NCI-H1417 treated with DMSO at 0.1 percent for 48 hours (cell line): ENCODE measurements at regions not wholly inside any gene's neighbourhood (a gene's known extent, or its start where the extent isn't known, plus 50 kb on each side); places are given as distances from the start of the nearest gene placed in this dataset.
"Not testable (repeated sequence)": the region's sequence is repeated elsewhere in the genome, so short reads cannot be mapped to it uniquely, and the experiment has no call there.

ENCODE experiments used
- DNase-seq: peaks from one replicate; lab custom pipeline; 2025; lab: John Stamatoyannopoulos, UW

DNA sequence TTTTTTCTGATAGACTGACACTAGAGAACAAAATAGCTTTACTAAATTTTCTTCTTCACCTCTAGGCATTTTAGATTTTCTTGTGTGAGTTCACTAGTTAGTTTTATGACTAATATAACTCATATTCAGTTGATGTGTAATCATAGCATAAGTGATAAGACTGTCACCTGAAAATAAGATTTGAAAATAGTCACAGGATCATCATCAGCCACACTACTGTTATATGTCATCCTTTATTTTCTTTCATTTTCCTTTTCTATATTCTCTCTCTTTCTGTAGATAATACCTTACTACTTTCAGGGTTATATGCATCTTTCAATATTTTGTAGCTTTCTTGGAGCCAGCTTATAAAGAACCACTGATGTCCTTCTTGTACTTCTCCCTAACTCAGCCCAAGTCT, 292.6 kb downstream of the TDRD3 start:
- DNase-seq = no peak

DNA sequence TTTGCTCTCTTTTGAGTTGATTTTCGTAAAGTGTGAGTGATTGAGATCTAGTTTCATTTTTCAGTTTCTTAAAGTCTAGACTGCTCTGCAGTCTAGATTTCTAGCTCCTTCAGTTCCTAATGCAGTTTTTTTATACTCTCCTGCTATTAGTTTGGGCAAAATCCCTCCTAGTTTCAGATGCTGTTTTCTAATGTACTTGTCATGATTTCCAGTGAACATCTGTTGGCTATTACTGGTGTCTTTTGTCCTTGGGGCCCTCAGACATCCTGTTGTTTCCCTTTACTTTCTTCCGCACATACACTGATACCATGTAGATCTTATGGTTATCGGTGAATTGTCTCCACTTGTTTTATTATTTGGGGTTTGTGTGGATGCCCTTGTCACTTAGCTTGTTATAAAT, 292.1 kb downstream of the TDRD3 start:
- DNase-seq = no peak

GRCh38 chr13:60679928-60680694, 283.1 kb downstream of the TDRD3 start:
- DNase-seq = no peak

DNA sequence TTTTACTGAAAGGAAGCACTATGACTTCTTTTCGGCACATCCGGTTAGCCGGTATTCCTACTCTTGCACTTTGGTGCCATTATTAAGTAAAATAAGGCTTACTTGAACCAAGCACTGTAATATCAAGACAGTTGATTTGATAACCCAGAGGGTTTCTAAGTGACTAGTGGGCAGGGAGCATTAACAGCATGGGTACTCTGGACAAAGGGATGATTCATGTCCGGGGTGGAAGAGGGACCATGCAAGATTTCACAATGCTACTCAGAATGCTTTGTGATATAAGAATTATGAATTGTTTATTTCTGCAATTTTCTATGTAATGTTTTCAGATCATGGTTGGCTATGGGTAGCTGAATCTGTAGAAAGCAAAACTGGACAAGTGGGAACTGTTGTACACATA, 282.1 kb downstream of the TDRD3 start:
- no peak for DNase-seq

DNA sequence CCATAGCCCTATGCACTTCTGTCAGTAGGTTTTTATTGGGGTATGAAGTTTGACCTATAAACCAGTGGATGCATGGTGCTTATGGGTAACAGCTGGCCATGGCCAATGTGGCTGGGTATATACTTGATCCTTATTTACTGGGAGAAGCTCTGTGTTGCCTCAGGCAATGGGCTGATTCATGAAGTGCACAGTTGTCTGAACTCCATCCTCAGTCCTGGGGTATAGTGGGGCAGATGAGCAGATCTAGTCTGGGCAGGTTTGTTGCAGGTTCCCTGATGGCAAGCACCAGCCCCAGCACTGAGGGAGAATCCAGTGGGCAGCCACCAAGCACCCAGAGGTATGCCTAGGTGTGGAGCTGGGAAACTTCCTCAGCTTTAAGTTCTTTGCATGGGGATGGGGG, 274.4 kb downstream of the TDRD3 start:
- no peak for DNase-seq

DNA sequence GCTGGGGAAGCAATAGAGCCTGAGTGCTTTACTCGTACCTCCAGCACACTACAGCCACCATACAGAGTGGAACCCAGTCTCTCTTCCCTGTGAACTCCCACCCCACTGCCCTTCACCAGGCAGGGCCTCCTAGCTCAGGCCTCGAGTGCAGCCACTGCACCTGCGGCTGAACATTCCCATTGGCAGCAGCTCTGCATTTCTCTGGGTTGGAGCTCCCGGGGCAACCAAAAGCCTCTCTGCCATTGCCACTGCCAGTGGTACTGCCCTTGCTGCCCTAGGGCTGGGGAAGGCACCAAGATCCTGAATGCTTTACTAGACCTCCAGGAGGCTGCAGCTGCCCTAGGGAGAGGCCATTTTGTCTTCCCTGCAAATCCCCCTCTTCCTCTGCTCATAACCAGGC, 266.8 kb downstream of the TDRD3 start:
- DNase-seq = no peak

DNA sequence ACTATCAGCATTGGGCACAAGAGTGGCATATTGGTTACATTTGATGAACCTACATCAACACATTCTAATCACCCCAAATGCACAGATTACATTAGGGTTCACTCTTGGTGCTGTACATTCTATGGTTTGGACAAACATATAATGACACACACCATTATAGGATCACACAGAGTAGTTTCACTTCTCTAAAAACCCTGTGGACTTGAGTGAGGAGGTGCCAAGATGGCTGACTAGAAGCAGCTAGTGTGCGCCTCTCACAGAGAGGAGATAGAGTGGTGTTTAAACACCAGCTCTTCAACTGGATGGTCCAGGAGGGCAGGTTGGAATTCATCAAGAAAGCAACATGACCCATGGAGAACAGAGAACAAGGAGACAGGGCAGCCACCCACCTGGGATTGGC, 265.6 kb downstream of the TDRD3 start:
- no peak for DNase-seq

DNA sequence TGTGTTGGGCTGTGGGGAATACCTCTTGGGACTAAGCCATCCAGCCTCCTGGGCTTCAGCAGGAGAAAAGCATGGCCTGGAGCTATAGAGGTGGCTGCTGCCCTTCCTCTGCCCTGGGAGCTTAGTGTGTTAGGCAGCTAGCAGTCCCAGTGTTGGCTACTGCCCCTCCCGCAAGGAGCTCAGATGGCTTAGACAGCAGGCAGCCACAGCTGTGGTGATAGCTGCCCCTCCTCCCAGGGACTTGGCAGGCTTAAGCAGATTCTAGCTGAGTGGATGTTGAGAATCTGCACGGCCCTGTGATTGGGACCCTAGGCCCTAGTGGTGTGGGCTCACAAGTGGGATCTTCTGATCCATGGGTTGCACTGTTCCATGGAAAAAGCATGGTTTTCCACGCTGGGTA, 264.5 kb downstream of the TDRD3 start:
- no peak for DNase-seq

DNA sequence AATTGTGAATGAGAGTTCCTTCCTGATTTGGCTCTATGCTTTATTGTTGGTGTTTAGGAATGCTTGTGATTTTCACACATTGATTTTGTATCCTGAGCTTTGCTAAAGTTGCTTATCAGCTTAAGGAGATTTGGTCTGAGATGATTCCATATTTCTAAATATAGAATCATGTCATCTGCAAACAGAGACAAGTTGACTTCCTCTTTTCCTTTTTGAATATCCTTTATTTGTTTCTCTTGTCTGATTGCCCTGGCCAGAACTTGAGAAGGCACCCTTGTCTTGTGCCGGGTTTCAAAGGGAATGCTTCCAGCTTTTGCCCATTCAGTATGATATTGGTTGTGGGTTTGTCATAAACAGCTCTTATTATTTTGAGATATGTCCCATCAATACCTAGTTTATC, 260.6 kb downstream of the TDRD3 start:
- not testable (repeated sequence) for DNase-seq

- no peak for DNase-seq
Observed at GRCh38 chr13:60655256-60655655, 258.2 kb downstream of the TDRD3 start.

GRCh38 chr13:60654415-60654814, 257.4 kb downstream of the TDRD3 start:
- DNase-seq = no peak

- no peak for DNase-seq
Observed at GRCh38 chr13:60647547-60647946, 250.5 kb downstream of the TDRD3 start.

DNA sequence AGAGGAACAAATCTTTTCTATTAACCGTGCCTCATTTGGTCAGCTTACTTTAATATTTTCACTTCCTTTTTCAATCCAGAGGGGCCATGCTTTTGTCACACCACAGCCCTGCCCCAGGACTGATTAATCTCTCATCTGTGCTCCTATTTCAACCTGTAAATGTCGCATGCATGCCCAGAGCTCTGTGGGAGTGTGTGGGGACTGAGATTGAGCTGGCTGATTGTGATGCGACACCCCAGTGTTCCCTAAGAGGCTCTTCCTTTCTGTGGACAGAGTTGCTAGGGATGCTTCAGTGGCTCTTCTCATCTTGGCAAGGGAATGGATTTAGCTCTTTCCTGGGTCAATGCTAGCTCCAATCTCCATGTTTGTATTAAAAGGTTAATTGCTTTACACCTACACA, 249.6 kb downstream of the TDRD3 start:
- DNase-seq = no peak

GRCh38 chr13:60645676-60646075, 248.7 kb downstream of the TDRD3 start:
- no peak for DNase-seq

GRCh38 chr13:60642552-60642951, 245.5 kb downstream of the TDRD3 start:
- no peak for DNase-seq

GRCh38 chr13:60629158-60629557, 232.1 kb downstream of the TDRD3 start:
- no peak for DNase-seq

- DNase-seq = no peak
Observed at GRCh38 chr13:60627071-60627686, 230.2 kb downstream of the TDRD3 start.
